Activated naive CD8-positive, alpha-beta T cell treated with anti-CD3 and anti-CD28 coated beads for 36 hours (primary cell): ENCODE measurements at regions not wholly inside any gene's neighbourhood (a gene's known extent, or its start where the extent isn't known, plus 50 kb on each side); places are given as distances from the start of the nearest gene placed in this dataset.

Experiments used
- DNase-seq: peaks from one replicate; pipeline ENCODE4 v3.0.0; 2021
- H3K27ac Mint-ChIP-seq: one replicate; pipeline ENCODE4 v1.8.0; 2022; ENCODE audit warnings: mild to moderate bottlenecking, moderate library complexity, mixed read lengths
- H3K27me3 Mint-ChIP-seq: one replicate; pipeline ENCODE4 v1.8.0; 2022; ENCODE audit warnings: mild to moderate bottlenecking, mixed read lengths
- H3K36me3 Mint-ChIP-seq: one replicate; pipeline ENCODE4 v1.8.0; 2021; ENCODE audit warnings: mild to moderate bottlenecking, mixed read lengths
- H3K4me1 Mint-ChIP-seq: one replicate; pipeline ENCODE4 v1.8.0; 2021; ENCODE audit warnings: mixed read lengths
- H3K4me3 Mint-ChIP-seq: one replicate; pipeline ENCODE4 v1.8.0; 2022; ENCODE audit warnings: mild to moderate bottlenecking, moderate library complexity, mixed read lengths
- H3K9me3 Mint-ChIP-seq: one replicate; pipeline ENCODE4 v1.8.0; 2022; ENCODE audit warnings: mixed read lengths

DNA sequence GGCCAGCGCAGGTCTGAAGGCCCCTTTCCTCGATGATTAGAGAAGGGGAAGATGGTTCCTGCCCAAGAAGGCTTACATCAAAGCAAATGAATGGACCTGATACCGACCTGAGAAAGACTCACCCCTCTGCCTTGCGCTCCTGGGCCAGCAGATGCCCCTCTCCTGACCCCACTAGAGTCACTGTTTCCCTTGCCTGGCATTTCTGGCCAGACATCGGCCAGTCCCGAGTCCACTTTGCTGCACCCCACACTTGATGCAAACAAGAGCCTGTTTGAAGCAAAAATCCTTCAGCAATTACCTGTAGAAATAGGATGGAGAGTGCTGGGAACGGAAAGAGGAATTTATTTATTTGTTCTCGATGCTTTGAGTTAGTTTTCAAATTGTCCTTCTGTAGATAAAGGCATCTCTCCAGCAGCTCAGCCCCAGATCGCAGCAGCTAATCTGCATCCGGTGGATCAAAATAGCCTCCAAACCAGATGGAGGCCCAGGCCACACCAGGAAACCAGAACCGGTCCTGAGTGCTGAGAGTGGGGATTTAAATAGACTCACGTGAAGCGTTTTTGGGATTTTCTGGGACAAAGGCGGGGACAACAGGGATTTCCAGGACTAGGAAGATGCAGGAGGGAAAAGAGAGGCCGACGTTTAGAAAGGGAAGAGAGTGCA lies 148.6 kb downstream of the TRIM29 start:
- Mint-ChIP-seq H3K36me3 (no peaks in the 10 kb centered on the region), H3K4me3 (no peak overlapping the region), H3K27me3 (peaks cover 8% of the 10 kb centered on the region), H3K27ac (no peak overlapping the region), H3K4me1 (no peaks in the 10 kb centered on the region), H3K9me3 (no peaks in the 10 kb centered on the region)
- DNase-seq = no peak

DNA sequence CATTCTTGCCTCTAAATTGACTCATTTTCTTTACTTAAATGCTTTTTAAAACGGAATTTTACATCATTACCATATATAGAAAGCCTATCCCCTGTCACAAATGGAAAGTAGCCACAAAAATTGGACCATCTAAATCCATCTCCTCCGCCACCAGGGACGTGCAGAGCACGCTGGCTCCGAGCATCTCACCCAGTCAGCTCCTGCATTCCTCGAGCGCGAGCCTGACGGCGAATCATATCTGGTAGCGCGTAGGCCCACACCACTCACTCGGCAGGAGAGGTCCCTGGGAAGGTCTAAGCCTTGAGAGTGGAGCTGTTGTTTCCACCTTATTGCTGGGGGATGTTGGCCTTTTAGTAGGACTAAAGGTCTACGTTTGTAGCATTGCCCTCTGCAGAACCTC lies 152.4 kb downstream of the TRIM29 start:
- DNase-seq = no peak
- peaks cover 14% of the 10 kb centered on the region for H3K27me3 Mint-ChIP-seq
- H3K4me1 Mint-ChIP-seq = no peaks in the 10 kb centered on the region
- H3K36me3 Mint-ChIP-seq = no peaks in the 10 kb centered on the region
- no peak overlapping the region for H3K27ac Mint-ChIP-seq
- no peaks in the 10 kb centered on the region for H3K9me3 Mint-ChIP-seq
- H3K4me3 Mint-ChIP-seq = no peak overlapping the region

DNA sequence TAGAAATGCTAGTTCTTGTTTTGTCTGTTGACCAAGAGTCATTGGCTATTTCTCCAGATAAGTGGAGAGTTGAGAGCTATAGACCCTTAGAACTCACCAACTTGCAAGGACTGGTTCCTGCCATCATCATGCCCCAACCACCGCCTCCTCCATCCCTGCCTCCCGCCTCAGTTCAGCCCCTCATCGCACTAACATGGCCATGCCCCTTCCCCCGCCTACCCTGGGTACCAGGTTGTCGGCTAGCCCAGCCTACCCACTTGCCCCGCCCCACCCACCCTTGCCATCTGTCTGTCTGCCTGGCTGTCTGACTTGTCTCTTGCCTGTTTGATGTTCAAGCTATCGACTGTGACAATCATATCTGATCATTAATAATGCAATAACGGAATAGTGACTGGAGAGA lies 154.1 kb downstream of the TRIM29 start:
- H3K9me3 Mint-ChIP-seq = no peaks in the 10 kb centered on the region
- H3K4me1 Mint-ChIP-seq = no peaks in the 10 kb centered on the region
- DNase-seq = no peak
- no peak overlapping the region for H3K27ac Mint-ChIP-seq
- H3K36me3 Mint-ChIP-seq = no peaks in the 10 kb centered on the region
- H3K4me3 Mint-ChIP-seq = no peak overlapping the region
- peaks cover 14% of the 10 kb centered on the region for H3K27me3 Mint-ChIP-seq

DNA sequence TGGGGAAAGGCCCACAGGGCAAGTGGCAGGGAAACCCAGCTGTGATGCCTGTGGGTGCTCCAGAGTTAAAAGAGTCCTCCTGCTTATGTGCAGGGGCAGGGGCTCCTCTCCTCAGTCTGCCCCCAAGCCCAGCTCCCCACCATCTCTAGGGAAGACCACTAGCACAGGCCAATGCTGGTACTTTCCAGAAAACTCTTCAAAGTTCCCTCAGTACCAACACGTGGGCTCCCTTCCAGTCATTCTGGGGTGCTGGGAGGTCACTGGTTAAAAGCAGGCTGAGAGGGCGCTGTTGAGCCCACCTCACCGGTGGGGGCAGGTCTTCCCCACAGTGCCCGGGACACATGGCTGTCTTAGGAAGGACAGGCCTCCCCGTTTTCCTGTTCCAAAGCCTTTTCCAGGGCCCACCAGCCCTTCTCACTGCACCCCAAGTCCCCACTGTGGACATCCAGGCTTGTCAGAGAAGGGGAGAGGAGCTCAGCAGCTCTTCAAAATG lies 154.6 kb downstream of the TRIM29 start:
- Mint-ChIP-seq H3K36me3 (no peaks in the 10 kb centered on the region), H3K4me1 (no peaks in the 10 kb centered on the region), H3K27me3 (peaks cover 14% of the 10 kb centered on the region), H3K4me3 (no peak overlapping the region), H3K9me3 (no peaks in the 10 kb centered on the region), H3K27ac (no peak overlapping the region)
- DNase-seq = no peak

DNA sequence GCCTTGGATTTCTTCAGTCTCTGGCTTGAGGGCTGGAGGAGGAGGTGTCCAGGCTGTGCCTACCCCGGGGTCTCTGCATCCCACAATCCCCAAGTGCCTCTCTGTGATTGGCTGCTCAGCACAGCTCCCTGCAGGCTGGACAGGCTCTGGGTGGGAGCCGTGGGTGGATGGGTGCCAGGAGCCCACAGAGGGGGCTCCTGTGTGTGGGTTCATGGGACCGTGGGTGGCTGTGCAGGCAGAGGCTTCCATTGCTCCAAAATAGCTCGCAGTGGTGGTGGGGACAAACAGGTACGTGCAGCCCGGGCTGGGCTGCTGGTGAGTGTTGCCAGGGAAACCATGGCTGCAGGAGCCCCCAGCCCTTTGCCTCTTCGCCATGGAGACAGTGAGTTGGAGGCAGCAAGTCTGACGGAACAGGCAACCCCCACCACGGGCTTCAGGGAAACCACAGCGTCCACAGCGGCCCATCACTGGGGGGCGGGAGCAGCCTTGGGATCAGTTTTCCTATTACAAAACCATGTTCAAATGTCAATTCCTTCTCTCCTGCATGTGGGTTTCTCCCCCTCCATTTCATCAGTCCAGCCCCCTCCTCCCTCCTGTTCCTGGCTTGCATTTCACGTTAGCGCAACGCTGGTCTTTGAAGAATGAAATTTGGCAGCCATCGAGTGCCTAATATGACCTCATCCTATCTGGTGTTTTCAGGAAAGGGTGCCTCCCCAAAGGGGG lies 155.2 kb downstream of the TRIM29 start:
- Mint-ChIP-seq H3K4me1 (no peaks in the 10 kb centered on the region), H3K4me3 (no peak overlapping the region), H3K27me3 (peaks cover 11% of the 10 kb centered on the region), H3K36me3 (no peaks in the 10 kb centered on the region), H3K9me3 (no peaks in the 10 kb centered on the region), H3K27ac (no peak overlapping the region)
- DNase-seq = no peak

DNA sequence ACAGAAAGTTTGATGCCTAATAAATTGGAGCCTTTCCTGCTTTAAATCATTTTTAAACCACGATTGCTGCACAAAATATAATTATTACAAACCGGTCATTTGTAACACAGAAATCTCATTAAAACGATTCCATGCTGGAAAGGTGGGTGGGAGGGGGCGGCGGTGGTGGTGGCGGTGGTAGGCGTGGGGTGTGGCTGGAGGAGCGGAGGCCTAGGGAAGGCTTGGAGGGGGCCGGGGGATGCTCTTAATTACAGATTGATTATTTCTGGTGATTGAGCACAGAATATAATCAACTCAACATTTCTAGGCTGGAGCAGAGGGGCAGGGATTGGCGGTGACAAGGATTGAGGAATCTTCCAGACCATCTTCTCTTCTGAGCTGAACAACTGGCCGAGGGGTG lies 157.5 kb downstream of the TRIM29 start:
- Mint-ChIP-seq H3K9me3 (no peaks in the 10 kb centered on the region), H3K4me1 (no peaks in the 10 kb centered on the region), H3K36me3 (no peaks in the 10 kb centered on the region), H3K27me3 (peaks cover 7% of the 10 kb centered on the region), H3K4me3 (no peak overlapping the region), H3K27ac (no peak overlapping the region)
- no peak for DNase-seq

DNA sequence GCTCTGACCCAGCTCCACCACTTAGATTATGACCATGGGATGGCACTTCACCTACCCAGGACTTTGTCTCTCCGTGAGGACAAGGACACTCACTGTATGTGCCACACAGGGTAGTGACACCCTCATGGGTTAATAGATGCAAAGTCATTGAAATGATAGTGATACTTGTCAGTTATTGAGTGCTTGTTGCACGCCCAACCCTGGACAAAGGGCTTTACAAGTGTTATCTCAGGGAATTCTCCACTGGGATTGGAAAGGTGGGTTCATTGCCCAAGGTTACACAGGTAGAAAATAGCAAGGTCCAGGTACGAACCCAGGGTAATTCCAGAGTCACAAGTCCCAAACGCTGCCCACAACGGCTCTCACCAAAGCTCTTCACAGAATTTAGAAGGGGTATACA lies 158.2 kb downstream of the TRIM29 start:
- Mint-ChIP-seq H3K4me3 (no peak overlapping the region), H3K27ac (no peak overlapping the region), H3K36me3 (no peaks in the 10 kb centered on the region), H3K9me3 (no peaks in the 10 kb centered on the region), H3K4me1 (no peaks in the 10 kb centered on the region), H3K27me3 (peaks cover 7% of the 10 kb centered on the region)
- DNase-seq = no peak

DNA sequence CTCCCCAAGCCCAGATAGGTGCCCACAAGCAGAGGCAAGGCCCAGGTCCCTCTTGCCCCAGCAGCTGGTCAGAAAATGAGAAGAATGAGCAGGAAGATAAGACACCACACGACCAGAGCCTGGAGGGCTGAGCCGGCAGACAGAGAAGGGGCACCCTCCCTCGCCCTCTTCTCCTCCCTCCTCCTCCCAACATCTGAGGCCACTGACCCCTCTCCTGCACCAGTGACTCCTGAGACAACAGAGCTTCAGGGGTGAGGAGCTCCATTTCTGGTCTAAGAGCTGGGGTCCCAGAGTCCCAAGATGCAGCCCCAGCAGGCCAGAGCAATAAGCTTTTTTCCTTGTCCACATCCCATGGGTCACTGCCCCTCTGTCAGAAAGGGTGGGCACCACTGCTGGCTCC lies 159.2 kb downstream of the TRIM29 start:
- no peak for DNase-seq
- H3K9me3 Mint-ChIP-seq = no peaks in the 10 kb centered on the region
- H3K27ac Mint-ChIP-seq = no peak overlapping the region
- no peaks in the 10 kb centered on the region for H3K4me1 Mint-ChIP-seq
- H3K4me3 Mint-ChIP-seq = no peak overlapping the region
- H3K27me3 Mint-ChIP-seq = peaks cover 4% of the 10 kb centered on the region
- H3K36me3 Mint-ChIP-seq = no peaks in the 10 kb centered on the region

DNA sequence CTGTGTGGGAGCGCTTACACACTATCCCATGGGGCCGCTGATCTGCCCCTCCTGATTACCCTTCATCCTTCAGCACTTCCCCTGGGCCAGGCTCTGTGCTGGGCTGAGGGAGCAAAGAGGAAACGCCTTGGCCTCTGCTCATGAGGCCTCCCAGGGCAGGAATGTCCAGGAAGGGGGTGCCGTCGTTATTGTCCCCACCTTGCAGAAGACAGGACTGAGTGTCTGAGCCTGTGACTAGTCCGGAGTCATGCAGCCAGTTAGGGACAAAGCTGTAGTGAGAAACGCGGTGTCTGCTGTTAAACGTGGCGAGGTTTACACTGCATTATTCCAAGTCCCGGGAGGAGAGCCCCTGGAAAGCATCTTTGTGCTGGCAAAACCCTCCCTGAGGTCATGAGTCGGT lies 160.0 kb downstream of the TRIM29 start:
- Mint-ChIP-seq H3K27me3 (peaks cover under 1% of the 10 kb centered on the region), H3K27ac (no peak overlapping the region), H3K9me3 (no peaks in the 10 kb centered on the region), H3K4me3 (no peak overlapping the region), H3K4me1 (no peaks in the 10 kb centered on the region), H3K36me3 (no peaks in the 10 kb centered on the region)
- no peak for DNase-seq

DNA sequence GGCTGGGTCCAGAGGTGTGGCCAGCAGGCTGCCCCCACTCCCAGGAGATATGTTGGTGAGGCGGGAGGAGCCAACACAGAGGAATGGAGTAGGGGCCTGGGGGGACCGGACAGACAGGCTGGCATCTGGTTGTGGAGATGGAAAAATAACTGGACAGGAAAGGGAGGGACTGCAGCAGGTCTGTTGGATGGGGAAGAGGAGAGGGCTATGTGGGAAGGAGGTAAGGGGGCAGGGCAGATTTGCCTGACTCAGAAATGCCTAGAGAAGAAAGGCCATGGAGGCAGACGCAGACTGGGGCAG lies 160.4 kb downstream of the TRIM29 start:
- Mint-ChIP-seq H3K4me1 (no peaks in the 10 kb centered on the region), H3K27me3 (peaks cover 4% of the 10 kb centered on the region), H3K9me3 (no peaks in the 10 kb centered on the region), H3K4me3 (no peak overlapping the region), H3K36me3 (no peaks in the 10 kb centered on the region), H3K27ac (no peak overlapping the region)
- no peak for DNase-seq

DNA sequence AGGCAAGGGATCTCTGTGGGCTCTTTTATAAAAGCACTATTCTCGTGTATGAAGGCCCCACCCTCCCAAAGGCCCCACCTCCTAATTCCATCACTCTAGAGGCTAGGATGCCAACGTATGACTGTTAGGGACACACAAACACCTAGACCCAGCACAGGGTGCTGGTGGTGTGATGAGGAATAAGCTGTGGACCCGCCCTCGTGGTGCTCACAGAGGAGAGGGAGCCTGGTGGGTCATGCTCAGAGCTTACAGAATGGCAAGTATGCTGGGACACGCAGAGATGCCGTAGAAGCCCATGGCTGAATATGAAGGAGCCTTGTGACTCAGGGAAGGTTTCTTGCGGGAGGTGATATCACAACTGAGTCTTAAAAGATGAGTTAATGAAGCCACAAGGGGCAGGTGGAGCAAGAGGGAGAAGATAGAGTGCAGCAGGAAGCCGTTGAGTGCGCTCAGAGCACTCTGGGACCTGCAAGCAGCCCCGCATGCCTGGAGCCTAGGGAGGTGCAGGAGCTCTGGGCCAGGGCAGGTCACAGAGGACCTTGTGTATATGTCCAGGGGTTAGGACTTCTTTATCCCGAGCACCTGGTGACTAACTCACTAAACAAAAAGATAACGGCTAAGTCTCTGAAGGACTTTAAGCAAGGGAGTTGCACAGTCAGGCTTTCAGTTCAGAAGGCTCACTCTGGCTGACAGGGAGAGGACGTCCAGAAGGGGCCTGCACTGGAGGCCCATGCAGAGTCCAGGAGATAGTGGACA lies 160.9 kb downstream of the TRIM29 start:
- no peaks in the 10 kb centered on the region for H3K36me3 Mint-ChIP-seq
- DNase-seq = no peak
- peaks cover 7% of the 10 kb centered on the region for H3K27me3 Mint-ChIP-seq
- no peak overlapping the region for H3K27ac Mint-ChIP-seq
- no peak overlapping the region for H3K4me3 Mint-ChIP-seq
- H3K9me3 Mint-ChIP-seq = no peaks in the 10 kb centered on the region
- no peaks in the 10 kb centered on the region for H3K4me1 Mint-ChIP-seq

DNA sequence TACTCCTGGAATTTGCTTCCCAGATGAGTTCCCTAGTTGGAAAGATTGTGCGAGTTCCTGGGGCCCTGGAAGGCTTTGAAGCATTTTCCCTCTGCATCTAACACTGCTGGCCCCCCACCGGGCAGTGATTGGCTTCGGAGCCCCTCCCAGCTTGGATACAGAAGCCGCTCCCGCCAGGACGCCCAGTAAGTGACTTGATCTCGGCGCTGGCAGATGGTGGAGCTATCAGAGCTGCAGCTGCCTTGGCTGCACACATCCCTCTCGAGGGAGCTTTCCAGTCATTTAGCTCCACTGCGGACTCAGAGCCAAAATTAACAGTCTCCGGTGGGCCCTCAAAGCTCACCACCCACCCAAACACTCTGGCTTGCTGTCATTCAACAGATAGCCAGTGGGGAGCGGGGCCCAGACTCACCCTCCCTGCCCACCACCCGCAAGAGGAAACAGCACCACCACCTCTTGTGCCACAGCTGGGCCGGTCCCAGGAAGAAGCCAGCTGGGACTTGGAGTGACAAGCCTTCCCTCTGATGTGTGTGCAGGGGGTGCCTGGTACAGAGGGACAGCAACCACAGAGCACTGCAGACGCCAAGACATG lies 162.3 kb downstream of the TRIM29 start:
- Mint-ChIP-seq H3K9me3 (no peaks in the 10 kb centered on the region), H3K27ac (no peak overlapping the region), H3K36me3 (no peaks in the 10 kb centered on the region), H3K4me3 (no peak overlapping the region), H3K27me3 (peaks cover 7% of the 10 kb centered on the region), H3K4me1 (no peaks in the 10 kb centered on the region)
- DNase-seq = no peak

DNA sequence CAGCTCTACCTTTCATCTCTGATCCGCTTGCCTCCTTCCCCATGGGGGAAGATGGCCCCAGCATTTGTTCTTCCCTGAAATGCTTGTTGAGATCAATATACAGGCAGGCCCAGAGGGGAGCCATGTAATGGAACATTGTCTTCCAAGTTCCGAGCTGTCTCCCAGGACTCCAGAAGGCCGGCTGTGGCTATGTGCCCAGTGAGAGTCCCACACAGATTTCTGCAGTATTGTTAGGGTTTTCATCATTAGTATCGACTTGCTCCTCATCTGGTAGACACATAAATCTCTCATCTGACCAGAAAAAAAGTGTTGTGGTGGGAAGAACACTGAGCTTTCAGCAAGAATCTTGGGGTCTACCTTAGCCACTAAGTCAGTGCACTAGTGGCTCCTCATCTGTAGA lies 163.4 kb downstream of the TRIM29 start:
- no peak overlapping the region for H3K4me3 Mint-ChIP-seq
- no peaks in the 10 kb centered on the region for H3K9me3 Mint-ChIP-seq
- peaks cover 7% of the 10 kb centered on the region for H3K27me3 Mint-ChIP-seq
- H3K27ac Mint-ChIP-seq = no peak overlapping the region
- H3K4me1 Mint-ChIP-seq = no peaks in the 10 kb centered on the region
- no peaks in the 10 kb centered on the region for H3K36me3 Mint-ChIP-seq
- no peak for DNase-seq

DNA sequence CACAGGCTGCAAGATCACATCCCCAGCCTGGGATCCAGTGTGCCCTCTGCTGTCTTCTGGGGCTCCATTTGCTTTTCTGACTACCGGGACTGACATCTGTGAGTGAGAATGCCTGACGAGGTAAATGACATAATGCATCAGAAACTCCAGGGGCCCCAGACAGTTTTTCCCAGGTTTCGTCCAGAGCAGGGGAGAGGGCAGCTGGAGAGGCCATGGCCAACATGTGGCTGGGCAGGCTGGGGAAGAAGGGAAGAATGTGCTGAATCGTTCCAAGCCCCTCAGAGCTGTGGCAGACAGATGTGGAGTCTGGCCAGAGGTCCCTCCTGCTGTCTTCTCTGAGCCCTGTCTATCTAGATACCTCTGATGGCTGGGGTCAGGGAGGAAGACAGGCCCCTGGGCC lies 163.9 kb downstream of the TRIM29 start:
- peaks cover 7% of the 10 kb centered on the region for H3K27me3 Mint-ChIP-seq
- no peaks in the 10 kb centered on the region for H3K4me1 Mint-ChIP-seq
- H3K36me3 Mint-ChIP-seq = no peaks in the 10 kb centered on the region
- no peak overlapping the region for H3K4me3 Mint-ChIP-seq
- H3K27ac Mint-ChIP-seq = no peak overlapping the region
- no peak for DNase-seq
- no peaks in the 10 kb centered on the region for H3K9me3 Mint-ChIP-seq

DNA sequence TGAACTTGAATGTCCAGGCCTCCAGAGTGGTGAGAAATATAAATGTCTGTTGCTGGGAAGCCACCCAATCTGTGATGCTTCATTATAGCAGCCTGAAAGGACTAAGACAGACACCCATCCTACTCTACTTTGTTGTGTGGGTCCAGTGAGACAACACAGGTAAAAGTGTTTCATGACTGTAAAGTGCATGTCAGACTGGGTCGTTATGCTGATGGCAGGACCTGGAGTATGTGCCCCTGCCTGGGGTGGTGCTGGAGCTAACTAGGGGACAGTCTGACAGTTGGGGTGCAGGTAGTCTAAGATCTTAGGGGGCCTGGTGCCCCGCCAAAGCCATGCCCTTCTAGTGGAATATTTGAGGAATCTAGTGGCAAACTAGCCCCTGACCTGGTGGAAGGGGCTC lies 165.6 kb downstream of the TRIM29 start:
- Mint-ChIP-seq H3K27me3 (peaks cover 7% of the 10 kb centered on the region), H3K9me3 (no peaks in the 10 kb centered on the region), H3K36me3 (no peaks in the 10 kb centered on the region), H3K4me1 (no peaks in the 10 kb centered on the region), H3K4me3 (no peak overlapping the region), H3K27ac (no peak overlapping the region)
- DNase-seq = no peak
